ENCODE measurements at regions not wholly inside any gene's neighbourhood (a gene's known extent, or its start where the extent isn't known, plus 50 kb on each side); places are given as distances from the start of the nearest gene placed in this dataset.
"Not testable (repeated sequence)": the region's sequence is repeated elsewhere in the genome, so short reads cannot be mapped to it uniquely, and the experiment has no call there.

DNA sequence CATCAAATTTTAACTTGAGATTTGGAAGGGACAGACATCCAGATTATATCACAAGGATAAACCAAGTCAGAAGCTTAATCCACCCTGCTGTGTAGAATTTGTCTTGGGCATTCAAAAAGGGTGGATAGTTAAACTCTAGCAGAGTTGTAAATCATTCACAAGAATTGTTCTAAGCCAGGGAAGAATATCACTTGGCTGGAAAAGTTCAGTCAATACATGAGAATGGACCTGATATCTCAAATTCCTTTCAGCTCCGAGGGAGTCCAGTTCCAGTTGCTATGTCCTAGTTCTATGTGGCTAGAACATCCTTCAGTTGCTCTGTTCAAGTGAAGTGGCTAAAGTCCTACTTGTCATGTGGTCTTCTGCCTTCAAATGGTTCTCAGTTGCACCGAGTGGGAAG is 351.8 kb upstream of the JARID2 start:
- H3K9me3 Mint-ChIP-seq (ENCODE audit: unreplicated experiment): peaks cover 9% of the 10 kb centered on the region
- H3K9ac ChIP-seq (ENCODE audit: low read length): no peak overlapping the region
- H3K27ac Mint-ChIP-seq (ENCODE audit: unreplicated experiment): no peak overlapping the region
- peaks cover 1% of the 10 kb centered on the region for H3K27me3 Mint-ChIP-seq (ENCODE audit: low read depth, unreplicated experiment)
- H3K4me3 ChIP-seq (ENCODE audit: insufficient read depth, low read depth, low read length): no peak overlapping the region
- H2AFZ ChIP-seq (ENCODE audit: low read depth, low read length): no peak overlapping the region
- H3K4me1 Mint-ChIP-seq (ENCODE audit: low read depth, unreplicated experiment): no peaks in the 10 kb centered on the region
- H3K4me3 Mint-ChIP-seq (ENCODE audit: unreplicated experiment): no peak overlapping the region
- no peaks in the 10 kb centered on the region for H3K36me3 ChIP-seq (ENCODE audit: insufficient read depth, low read length)
- no peaks in the 10 kb centered on the region for H3K27me3 ChIP-seq (ENCODE audit: insufficient read depth, low read length)
- DNase-seq (ENCODE audit: low read depth) (no peak), FAIRE-seq (no peak)
- H3K4me1 ChIP-seq (ENCODE audit: insufficient read depth, low read length): no peaks in the 10 kb centered on the region
- H3K36me3 Mint-ChIP-seq (ENCODE audit: low read depth, unreplicated experiment): no peaks in the 10 kb centered on the region
- H3K4me2 ChIP-seq (ENCODE audit: low read length): no peak overlapping the region
- no peak overlapping the region for H3K27ac ChIP-seq (ENCODE audit: low read depth, low read length)
- no peaks in the 10 kb centered on the region for H4K20me1 ChIP-seq (ENCODE audit: insufficient read depth, low read length)
- TF ChIP-seq, protein P1, sequence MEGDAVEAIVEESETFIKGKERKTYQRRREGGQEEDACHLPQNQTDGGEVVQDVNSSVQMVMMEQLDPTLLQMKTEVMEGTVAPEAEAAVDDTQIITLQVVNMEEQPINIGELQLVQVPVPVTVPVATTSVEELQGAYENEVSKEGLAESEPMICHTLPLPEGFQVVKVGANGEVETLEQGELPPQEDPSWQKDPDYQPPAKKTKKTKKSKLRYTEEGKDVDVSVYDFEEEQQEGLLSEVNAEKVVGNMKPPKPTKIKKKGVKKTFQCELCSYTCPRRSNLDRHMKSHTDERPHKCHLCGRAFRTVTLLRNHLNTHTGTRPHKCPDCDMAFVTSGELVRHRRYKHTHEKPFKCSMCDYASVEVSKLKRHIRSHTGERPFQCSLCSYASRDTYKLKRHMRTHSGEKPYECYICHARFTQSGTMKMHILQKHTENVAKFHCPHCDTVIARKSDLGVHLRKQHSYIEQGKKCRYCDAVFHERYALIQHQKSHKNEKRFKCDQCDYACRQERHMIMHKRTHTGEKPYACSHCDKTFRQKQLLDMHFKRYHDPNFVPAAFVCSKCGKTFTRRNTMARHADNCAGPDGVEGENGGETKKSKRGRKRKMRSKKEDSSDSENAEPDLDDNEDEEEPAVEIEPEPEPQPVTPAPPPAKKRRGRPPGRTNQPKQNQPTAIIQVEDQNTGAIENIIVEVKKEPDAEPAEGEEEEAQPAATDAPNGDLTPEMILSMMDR (IDR thresholded peaks at IDR 0.05; ENCODE audit: insufficient read depth, low read depth, low read length): no peak
- no peak for TF ChIP-seq EZH2 (IDR thresholded peaks at IDR 0.05; ENCODE audit: insufficient read depth, low read length)
- H3K79me2 ChIP-seq (ENCODE audit: insufficient read depth, low read length): no peaks in the 10 kb centered on the region
- H3K9me3 ChIP-seq (ENCODE audit: insufficient read depth, low read depth, low read length): no peaks in the 10 kb centered on the region

DNA sequence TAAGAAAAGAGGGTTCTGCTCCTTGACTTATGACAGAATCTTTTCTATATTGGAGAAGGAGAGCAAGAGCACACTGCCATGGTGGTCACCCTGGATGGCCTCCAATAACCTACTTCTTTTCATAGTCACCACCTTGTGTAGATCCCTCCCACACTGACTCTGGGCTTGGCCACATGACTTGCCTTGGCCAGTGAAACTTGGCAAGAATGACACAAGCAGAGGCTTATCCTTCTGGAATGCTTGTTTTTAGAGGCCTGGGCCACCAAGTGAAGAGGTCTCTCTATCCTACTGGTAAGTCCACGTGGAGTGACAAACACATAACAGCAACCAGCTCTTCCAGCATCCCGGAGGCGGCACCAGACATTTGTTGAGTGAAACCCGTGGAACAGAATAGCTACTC is 349.4 kb upstream of the JARID2 start:
- H3K9ac ChIP-seq (ENCODE audit: low read length): no peak overlapping the region
- H3K27me3 ChIP-seq (ENCODE audit: insufficient read depth, low read length): no peaks in the 10 kb centered on the region
- H3K4me3 ChIP-seq (ENCODE audit: insufficient read depth, low read depth, low read length): no peak overlapping the region
- no peaks in the 10 kb centered on the region for H3K4me1 Mint-ChIP-seq (ENCODE audit: low read depth, unreplicated experiment)
- no peaks in the 10 kb centered on the region for H3K4me1 ChIP-seq (ENCODE audit: insufficient read depth, low read length)
- no peak overlapping the region for H3K27ac Mint-ChIP-seq (ENCODE audit: unreplicated experiment)
- H4K20me1 ChIP-seq (ENCODE audit: insufficient read depth, low read length): no peaks in the 10 kb centered on the region
- H3K79me2 ChIP-seq (ENCODE audit: insufficient read depth, low read length): no peaks in the 10 kb centered on the region
- no peak overlapping the region for H3K27ac ChIP-seq (ENCODE audit: low read depth, low read length)
- no peaks in the 10 kb centered on the region for H3K36me3 Mint-ChIP-seq (ENCODE audit: low read depth, unreplicated experiment)
- no peak overlapping the region for H2AFZ ChIP-seq (ENCODE audit: low read depth, low read length)
- no peaks in the 10 kb centered on the region for H3K36me3 ChIP-seq (ENCODE audit: insufficient read depth, low read length)
- H3K4me2 ChIP-seq (ENCODE audit: low read length): no peak overlapping the region
- no peaks in the 10 kb centered on the region for H3K9me3 ChIP-seq (ENCODE audit: insufficient read depth, low read depth, low read length)
- H3K4me3 Mint-ChIP-seq (ENCODE audit: unreplicated experiment): no peak overlapping the region
- FAIRE-seq: no peak
- peaks cover 1% of the 10 kb centered on the region for H3K27me3 Mint-ChIP-seq (ENCODE audit: low read depth, unreplicated experiment)
- peaks cover 11% of the 10 kb centered on the region for H3K9me3 Mint-ChIP-seq (ENCODE audit: unreplicated experiment)
- TF ChIP-seq EZH2 (IDR thresholded peaks at IDR 0.05; ENCODE audit: insufficient read depth, low read length): no peak
- TF ChIP-seq, protein P1 (IDR thresholded peaks at IDR 0.05; ENCODE audit: insufficient read depth, low read depth, low read length): no peak
- DNase-seq (ENCODE audit: low read depth): no peak

DNA sequence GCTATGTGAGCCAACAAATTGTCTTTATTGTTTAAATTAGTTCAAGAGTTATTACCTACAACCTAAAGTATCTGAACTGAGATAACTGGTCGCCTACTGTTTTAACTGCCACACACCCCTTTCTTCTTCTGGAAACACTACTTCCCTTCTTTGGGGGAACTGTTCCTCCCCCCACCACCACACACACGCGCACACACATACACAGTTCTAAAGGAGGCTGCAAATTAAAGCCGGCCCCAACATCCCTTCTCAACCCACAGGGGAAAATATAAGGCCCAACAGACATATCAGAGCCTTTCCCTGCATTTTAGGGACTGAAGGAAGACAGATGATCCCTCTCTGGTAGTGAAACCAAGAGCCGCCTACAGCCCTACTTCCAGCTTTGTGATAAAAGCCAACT is 348.0 kb upstream of the JARID2 start:
- DNase-seq (ENCODE audit: low read depth): no peak
- Histone ChIP-seq H3K4me1 (ENCODE audit: insufficient read depth, low read length) (no peaks in the 10 kb centered on the region), H3K9ac (ENCODE audit: low read length) (no peak overlapping the region), H3K4me2 (ENCODE audit: low read length) (no peak overlapping the region), H3K36me3 (ENCODE audit: insufficient read depth, low read length) (no peaks in the 10 kb centered on the region), H3K27ac (ENCODE audit: low read depth, low read length) (no peak overlapping the region), H3K4me3 (ENCODE audit: insufficient read depth, low read depth, low read length) (no peak overlapping the region), H3K27me3 (ENCODE audit: insufficient read depth, low read length) (no peaks in the 10 kb centered on the region), H3K9me3 (ENCODE audit: insufficient read depth, low read depth, low read length) (no peaks in the 10 kb centered on the region), H3K79me2 (ENCODE audit: insufficient read depth, low read length) (no peaks in the 10 kb centered on the region), H2AFZ (ENCODE audit: low read depth, low read length) (no peak overlapping the region), H4K20me1 (ENCODE audit: insufficient read depth, low read length) (no peaks in the 10 kb centered on the region)
- H3K9me3 Mint-ChIP-seq (ENCODE audit: unreplicated experiment): peaks cover 5% of the 10 kb centered on the region
- TF ChIP-seq, protein P1 (IDR thresholded peaks at IDR 0.05; ENCODE audit: insufficient read depth, low read depth, low read length): no peak
- TF ChIP-seq EZH2 (IDR thresholded peaks at IDR 0.05; ENCODE audit: insufficient read depth, low read length): no peak
- peaks cover 1% of the 10 kb centered on the region for H3K27me3 Mint-ChIP-seq (ENCODE audit: low read depth, unreplicated experiment)
- no peak overlapping the region for H3K27ac Mint-ChIP-seq (ENCODE audit: unreplicated experiment)
- no peaks in the 10 kb centered on the region for H3K36me3 Mint-ChIP-seq (ENCODE audit: low read depth, unreplicated experiment)
- no peak for FAIRE-seq
- H3K4me1 Mint-ChIP-seq (ENCODE audit: low read depth, unreplicated experiment): no peaks in the 10 kb centered on the region
- H3K4me3 Mint-ChIP-seq (ENCODE audit: unreplicated experiment): no peak overlapping the region

DNA sequence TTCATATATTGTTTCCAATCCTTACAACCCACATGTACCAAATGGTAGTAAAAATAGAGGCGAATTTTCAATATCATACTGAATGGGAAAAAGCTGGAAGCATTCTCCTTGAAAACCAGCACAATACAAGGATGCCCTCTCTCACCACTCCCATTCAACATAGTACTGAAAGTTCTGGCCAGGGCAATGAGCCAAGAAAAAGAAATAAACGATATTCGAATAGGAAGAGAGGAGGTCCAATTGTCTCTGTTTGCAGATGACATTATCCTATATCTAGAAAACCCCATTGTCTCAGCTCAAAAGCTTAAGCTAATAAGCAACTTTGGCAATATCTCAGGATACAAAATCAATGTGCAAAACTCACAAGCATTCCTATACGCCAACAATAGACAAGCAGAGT is 346.4 kb upstream of the JARID2 start:
- not testable (repeated sequence) for H3K27me3 Mint-ChIP-seq (ENCODE audit: low read depth, unreplicated experiment); H3K27ac Mint-ChIP-seq (ENCODE audit: unreplicated experiment); H3K36me3 Mint-ChIP-seq (ENCODE audit: low read depth, unreplicated experiment); H3K4me3 Mint-ChIP-seq (ENCODE audit: unreplicated experiment); H3K9me3 Mint-ChIP-seq (ENCODE audit: unreplicated experiment); DNase-seq (ENCODE audit: low read depth); H3K27ac ChIP-seq (ENCODE audit: low read depth, low read length); H3K9ac ChIP-seq (ENCODE audit: low read length); H3K4me1 Mint-ChIP-seq (ENCODE audit: low read depth, unreplicated experiment); H3K4me3 ChIP-seq (ENCODE audit: insufficient read depth, low read depth, low read length); H3K9me3 ChIP-seq (ENCODE audit: insufficient read depth, low read depth, low read length); H4K20me1 ChIP-seq (ENCODE audit: insufficient read depth, low read length); H3K36me3 ChIP-seq (ENCODE audit: insufficient read depth, low read length); FAIRE-seq; H3K79me2 ChIP-seq (ENCODE audit: insufficient read depth, low read length); H3K4me2 ChIP-seq (ENCODE audit: low read length); H2AFZ ChIP-seq (ENCODE audit: low read depth, low read length); H3K4me1 ChIP-seq (ENCODE audit: insufficient read depth, low read length); H3K27me3 ChIP-seq (ENCODE audit: insufficient read depth, low read length)
